ES-I3 (cell line): ENCODE measurements at regions not wholly inside any gene's neighbourhood (a gene's known extent, or its start where the extent isn't known, plus 50 kb on each side); places are given as distances from the start of the nearest gene placed in this dataset.
"Not testable (repeated sequence)": the region's sequence is repeated elsewhere in the genome, so short reads cannot be mapped to it uniquely, and the experiment has no call there.

ENCODE experiments used
- H3K36me3 ChIP-seq: 2 replicates; pipeline ENCODE4 v1.6.1; 2013; ENCODE audit warnings: mild to moderate bottlenecking, low read length, control low read depth, moderate library complexity; ENCODE audit not compliant: insufficient read depth
- H3K4me1 ChIP-seq: 2 replicates; pipeline ENCODE4 v1.6.1; 2013; ENCODE audit warnings: mild to moderate bottlenecking, control low read depth, low read length; ENCODE audit not compliant: insufficient read depth
- H3K9ac ChIP-seq: 2 replicates; pipeline ENCODE4 v1.6.1; 2013; ENCODE audit warnings: low read depth, mild to moderate bottlenecking, low read length, moderate library complexity
- H3K9me3 ChIP-seq: 2 replicates; pipeline ENCODE4 v1.6.1; 2013; ENCODE audit warnings: mild to moderate bottlenecking, low read length, moderate library complexity; ENCODE audit not compliant: control insufficient read depth, insufficient read depth

DNA sequence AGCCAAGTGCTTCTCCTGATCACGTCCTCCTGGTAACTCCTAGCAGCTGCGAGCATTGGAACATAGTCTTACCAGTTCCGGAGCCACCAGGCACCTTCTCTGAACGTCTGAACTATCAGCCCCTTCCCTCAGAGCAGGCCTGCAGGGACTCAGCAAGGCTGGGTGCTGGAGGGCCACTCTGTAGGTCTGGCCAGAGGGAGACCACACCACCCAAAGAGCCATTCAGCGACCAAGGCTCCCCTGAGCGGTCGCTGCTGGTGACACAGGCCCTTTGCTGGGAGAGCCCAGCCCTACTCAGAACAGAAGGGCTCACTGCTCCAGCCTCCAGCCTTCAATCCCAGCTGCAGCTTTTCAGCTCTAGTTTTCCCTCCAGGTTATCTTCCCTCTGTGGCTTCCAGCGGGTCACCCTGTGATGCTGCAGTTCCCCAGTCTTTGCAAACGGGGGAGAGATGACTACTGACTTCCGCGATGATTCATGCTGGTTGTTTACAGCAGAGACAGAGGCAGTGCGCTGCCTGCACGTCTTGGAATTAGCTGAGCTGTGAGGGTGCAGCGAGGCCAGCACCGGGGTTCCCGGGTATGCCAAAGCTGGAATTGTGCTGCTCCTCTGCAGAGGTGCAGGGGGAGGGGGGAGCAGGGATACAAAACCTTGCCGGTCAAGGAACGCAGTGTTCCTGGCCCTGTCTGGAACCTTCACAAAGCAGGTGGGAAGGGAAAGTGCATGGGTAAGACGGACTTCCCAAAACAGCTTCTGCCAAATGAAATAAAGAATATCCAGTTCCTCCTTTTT, 161.4 kb downstream of the LY86 start:
- H3K9me3 ChIP-seq, result no peaks in the 10 kb centered on the region
- H3K36me3 ChIP-seq, result no peaks in the 10 kb centered on the region
- H3K4me1 ChIP-seq, result peaks cover 30% of the 10 kb centered on the region
- H3K9ac ChIP-seq, result 0 out of 2 replicates have a peak overlapping the region, but pooled peaks have one; percentile 11

DNA sequence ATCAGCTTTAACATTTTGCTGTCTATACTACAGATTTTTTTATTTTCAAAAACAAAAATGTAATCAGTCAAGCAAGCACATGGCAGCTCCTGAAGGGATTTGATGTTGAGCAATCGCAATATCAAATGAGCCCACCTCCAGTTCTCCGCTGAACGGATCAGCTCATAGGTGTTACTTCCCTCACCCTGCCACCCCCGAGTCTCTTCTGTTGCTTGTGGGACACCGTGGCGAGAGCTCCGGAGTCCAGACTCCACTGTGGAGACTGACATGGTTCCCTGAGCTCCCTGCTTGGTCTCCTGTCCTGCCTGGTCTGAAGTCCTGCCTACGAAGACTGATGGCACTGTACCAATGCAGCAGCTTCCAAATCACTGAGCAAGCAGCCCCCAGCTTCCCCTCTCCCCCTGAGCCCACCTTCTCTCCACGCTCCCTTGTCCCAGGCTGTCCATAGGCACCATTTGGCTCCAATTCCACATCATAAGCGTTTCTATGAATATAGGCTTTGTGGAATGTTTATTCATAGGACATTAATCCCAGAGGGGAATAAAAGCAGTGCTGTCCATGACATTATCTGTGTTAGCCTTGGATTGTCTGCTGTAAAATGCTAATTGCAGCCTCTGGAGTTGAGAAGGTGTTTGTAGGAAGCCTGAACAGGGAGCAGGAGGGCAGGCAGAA, 162.2 kb downstream of the LY86 start:
- no peaks in the 10 kb centered on the region for H3K9me3 ChIP-seq
- H3K4me1 ChIP-seq, result peaks cover 30% of the 10 kb centered on the region
- no peak overlapping the region for H3K9ac ChIP-seq
- H3K36me3 ChIP-seq, result no peaks in the 10 kb centered on the region

DNA sequence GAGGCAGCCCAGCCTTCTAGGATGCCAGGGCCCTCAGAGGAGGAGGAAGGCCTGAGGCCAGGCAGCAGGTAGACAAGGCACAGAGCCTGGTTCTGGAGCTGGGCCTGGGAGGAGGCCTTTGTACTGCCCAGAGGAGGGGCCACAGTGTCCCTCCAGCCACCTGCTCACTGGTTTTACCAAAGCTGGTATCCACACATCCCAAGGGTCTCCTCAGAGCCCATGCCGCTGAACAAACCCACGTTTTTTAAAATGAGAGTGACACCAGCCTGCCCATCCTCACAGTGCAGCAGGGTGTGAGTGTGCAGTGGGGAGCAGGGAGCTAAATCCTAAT, 162.7 kb downstream of the LY86 start:
- H3K9ac ChIP-seq, result no peak overlapping the region
- no peaks in the 10 kb centered on the region for H3K9me3 ChIP-seq
- no peaks in the 10 kb centered on the region for H3K36me3 ChIP-seq
- H3K4me1 ChIP-seq, result peaks cover 30% of the 10 kb centered on the region

GRCh38 chr6:6751619-6752023, 163.1 kb downstream of the LY86 start:
- Histone ChIP-seq H3K9ac (no peak overlapping the region), H3K9me3 (no peaks in the 10 kb centered on the region), H3K36me3 (no peaks in the 10 kb centered on the region), H3K4me1 (peaks cover 30% of the 10 kb centered on the region)

DNA sequence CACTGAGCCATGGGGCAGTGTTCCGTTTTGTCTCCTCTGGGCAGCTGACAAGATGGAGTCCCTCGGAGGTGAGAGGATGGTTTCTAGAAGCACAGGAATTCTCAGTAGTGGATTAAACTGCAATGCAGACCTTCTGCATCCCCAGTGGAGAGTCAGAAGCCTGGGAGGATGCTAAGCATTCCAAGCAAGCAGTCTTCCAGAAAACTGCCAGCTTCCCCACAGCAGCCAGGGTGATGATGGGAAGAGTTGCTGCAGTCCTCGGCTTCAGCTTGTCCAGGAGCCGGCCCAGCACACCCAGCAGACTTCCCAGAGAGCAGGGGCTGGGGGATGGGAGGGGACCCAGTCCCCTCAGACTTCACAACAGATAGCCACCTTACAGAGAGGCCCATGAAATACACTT, 163.6 kb downstream of the LY86 start:
- no peak overlapping the region for H3K9ac ChIP-seq
- no peaks in the 10 kb centered on the region for H3K9me3 ChIP-seq
- H3K4me1 ChIP-seq, result peaks cover 30% of the 10 kb centered on the region
- H3K36me3 ChIP-seq, result no peaks in the 10 kb centered on the region

- Histone ChIP-seq H3K36me3 (no peaks in the 10 kb centered on the region), H3K4me1 (peaks cover 30% of the 10 kb centered on the region), H3K9ac (no peak overlapping the region), H3K9me3 (no peaks in the 10 kb centered on the region)
Measured at GRCh38 chr6:6753301-6753700, 164.8 kb downstream of the LY86 start.

- H3K4me1 ChIP-seq, result peaks cover 12% of the 10 kb centered on the region
- H3K9ac ChIP-seq, result no peak overlapping the region
- no peaks in the 10 kb centered on the region; the same call in 1 of the 2 replicates for H3K36me3 ChIP-seq
- no peaks in the 10 kb centered on the region for H3K9me3 ChIP-seq
Measured at GRCh38 chr6:6756526-6756925, 168.0 kb downstream of the LY86 start.

DNA sequence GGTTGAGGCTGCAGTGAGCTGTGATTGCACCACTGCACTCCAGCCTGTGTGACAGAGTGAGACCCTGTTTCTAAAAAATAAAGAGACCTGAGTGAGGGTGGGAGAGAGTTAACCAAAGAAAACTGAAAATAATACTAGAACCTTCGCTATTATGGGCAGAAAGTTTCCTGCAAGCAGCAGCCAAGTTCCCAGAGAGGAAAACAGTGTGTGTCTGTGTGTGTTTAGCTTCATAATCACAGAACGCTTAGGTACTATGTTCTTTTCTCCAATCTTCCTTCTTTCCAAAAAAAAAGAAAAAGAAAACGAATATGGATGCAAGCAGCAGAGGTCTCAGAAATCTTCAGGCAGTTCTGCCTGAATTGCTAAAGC, 170.0 kb downstream of the LY86 start:
- peaks cover 6% of the 10 kb centered on the region; the same call in 1 of the 2 replicates for H3K4me1 ChIP-seq
- no peaks in the 10 kb centered on the region; the same call in 1 of the 2 replicates for H3K36me3 ChIP-seq
- peak overlapping the region; percentile 24; the same call in 1 of the 2 replicates for H3K9ac ChIP-seq
- H3K9me3 ChIP-seq, result no peaks in the 10 kb centered on the region

DNA sequence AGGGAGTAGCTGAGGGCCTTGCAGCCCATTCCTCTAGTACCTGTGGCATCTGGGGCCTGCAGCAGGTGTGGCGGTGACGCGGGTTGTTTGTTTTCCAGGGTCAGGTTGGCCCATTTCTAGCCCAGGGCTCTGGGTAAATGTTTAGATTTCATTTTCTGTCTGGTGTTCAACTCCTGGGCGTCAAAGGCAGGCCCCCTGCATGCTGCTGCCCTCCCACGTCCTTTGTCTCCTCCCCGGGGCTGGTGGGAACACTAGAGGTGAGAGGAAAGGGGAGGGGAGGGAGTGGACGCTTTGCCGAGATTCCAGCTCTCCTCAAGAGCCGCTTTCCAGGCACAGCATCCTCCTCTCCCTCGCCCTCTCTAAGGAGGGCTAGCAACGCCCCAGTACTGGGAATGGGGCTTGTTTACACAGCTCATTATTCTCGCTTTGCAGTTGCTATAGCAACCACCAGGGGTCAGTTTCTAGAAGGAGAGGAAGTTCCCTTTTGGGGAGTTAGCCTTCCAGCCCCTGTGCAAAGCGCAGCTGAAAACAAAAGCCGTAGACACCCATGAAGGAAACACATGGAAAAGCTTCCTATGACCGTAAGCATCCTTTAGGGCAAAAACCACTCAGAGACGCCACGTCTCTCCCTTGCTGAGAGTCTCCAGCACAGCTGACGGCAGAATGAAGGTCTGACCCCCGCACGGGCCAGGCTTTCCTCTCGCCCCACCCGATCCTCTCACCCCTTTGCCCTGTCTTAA, 170.6 kb downstream of the LY86 start:
- Histone ChIP-seq H3K9me3 (no peaks in the 10 kb centered on the region), H3K9ac (peak overlapping the region; percentile 24; the same call in 1 of the 2 replicates), H3K4me1 (peaks cover 6% of the 10 kb centered on the region; the same call in 1 of the 2 replicates), H3K36me3 (no peaks in the 10 kb centered on the region; the same call in 1 of the 2 replicates)

DNA sequence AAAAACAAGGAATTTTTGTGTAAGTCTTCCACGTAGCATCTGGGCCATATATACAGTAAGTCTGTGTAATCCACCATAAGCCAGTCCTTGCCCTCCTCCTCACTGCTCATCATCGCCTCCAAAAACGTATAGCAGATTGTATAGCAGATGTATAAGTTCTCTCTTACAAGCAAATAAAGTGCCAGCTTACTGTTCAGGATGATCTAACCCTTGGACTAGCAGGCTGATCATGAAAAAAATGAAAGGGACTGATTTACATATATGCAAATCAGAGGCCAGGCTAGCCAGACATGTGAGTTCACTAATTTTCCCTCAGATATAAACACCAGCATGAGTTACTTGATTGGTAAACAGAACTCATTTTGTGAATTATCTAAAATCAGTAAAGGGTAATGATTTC, 171.5 kb downstream of the LY86 start:
- Histone ChIP-seq H3K9ac (no peak overlapping the region), H3K36me3 (no peaks in the 10 kb centered on the region; the same call in 1 of the 2 replicates), H3K4me1 (peaks cover 6% of the 10 kb centered on the region; the same call in 1 of the 2 replicates), H3K9me3 (no peaks in the 10 kb centered on the region)

- not testable (repeated sequence) for H3K36me3 ChIP-seq, H3K9me3 ChIP-seq, H3K4me1 ChIP-seq, H3K9ac ChIP-seq
Measured at GRCh38 chr6:6762566-6762965, 174.0 kb downstream of the LY86 start.

DNA sequence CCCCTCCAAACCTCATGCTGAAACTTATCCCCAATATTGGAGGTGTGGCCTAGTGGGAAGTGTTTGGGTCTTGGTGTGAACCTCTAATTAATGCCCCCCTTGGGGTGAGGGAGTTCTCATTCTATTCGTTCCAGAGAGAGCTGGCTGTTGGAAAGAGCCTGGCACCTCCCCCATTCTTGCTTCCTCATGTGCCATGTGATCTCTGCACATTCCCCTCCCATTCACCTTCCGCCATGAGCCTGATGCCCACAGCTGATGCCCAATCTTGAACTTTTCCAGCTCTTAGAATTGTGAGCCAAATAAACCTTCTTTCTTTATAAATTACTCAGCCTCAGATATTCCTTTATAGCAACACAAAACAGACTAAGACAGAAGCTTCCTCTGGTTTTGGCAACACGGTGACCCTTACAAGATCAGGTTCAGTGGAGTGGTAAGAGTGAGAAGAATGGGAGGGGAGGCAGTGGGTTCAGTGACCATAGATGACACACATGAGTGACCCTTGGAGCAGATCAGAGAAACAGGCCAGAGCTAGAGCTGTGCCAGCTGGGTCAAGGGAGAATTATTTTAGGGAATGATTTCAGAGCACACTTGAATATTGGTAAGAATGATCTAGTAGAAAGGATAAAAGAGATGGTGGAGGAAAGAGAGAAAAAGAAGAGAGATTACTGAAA, 176.4 kb downstream of the LY86 start:
- no peaks in the 10 kb centered on the region for H3K9me3 ChIP-seq
- H3K9ac ChIP-seq, result no peak overlapping the region
- H3K36me3 ChIP-seq, result no peaks in the 10 kb centered on the region; the same call in 1 of the 2 replicates
- H3K4me1 ChIP-seq, result no peaks in the 10 kb centered on the region

- Histone ChIP-seq H3K9me3 (no peaks in the 10 kb centered on the region), H3K9ac (no peak overlapping the region), H3K36me3 (no peaks in the 10 kb centered on the region), H3K4me1 (no peaks in the 10 kb centered on the region)
Measured at GRCh38 chr6:6766230-6766905, 177.8 kb downstream of the LY86 start.

- Histone ChIP-seq H3K9me3 (no peaks in the 10 kb centered on the region), H3K9ac (no peak overlapping the region), H3K4me1 (no peaks in the 10 kb centered on the region), H3K36me3 (no peaks in the 10 kb centered on the region)
Measured at GRCh38 chr6:6769466-6769865, 180.9 kb downstream of the LY86 start.
